GM18517 (cell line): ENCODE measurements at regions not wholly inside any gene's neighbourhood (a gene's known extent, or its start where the extent isn't known, plus 50 kb on each side); places are given as distances from the start of the nearest gene placed in this dataset.

Source experiments
- ATAC-seq: cut with Tn5 transposase; IDR thresholded peaks from one replicate; pipeline ENCODE4 v1.9.1; 2021; ENCODE audit warnings: mild to moderate bottlenecking, moderate library complexity; ENCODE audit not compliant: unreplicated experiment

- ATAC-seq: no peak
These were observed 516.1 kb downstream of the EFNA5 start for GRCh38 chr5:107154593-107154992.

GRCh38 chr5:107153283-107153682 lies 517.5 kb downstream of the EFNA5 start:
- ATAC-seq: no peak

DNA sequence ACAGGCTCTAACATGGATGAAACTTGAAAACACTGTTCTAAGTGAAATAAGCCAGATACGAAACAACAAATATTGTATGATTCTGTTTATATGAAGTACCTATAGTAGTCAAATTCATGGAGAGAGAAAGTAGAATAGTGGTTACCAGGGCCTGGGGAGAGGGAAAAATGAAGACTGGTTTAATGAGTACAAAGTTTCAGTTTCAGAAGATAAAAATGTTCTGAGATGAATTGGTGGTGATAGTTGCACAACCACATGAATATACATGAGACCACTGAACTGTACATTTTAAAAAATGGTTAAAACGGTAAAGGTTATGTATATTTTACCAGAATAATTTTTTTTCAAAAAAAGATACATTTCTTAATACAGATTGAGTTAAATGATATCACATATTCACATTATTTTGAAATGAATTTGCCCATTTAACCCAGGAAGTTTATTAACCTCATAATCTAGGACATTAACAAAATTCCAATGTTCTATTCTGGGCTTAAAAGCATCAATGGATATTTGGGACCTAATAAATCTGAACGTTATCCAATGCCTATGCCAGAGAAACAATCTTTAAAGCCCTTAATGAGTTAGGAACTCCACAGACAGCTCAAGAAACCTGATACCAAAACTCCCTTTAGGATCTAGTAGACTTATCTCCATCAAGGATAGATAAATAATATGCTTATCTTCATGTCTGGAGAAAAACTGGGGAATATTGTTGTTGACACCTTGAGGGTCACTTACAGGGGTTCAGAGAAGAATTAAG lies 521.3 kb downstream of the EFNA5 start:
- ATAC-seq: peak; percentile 92

- ATAC-seq: no peak
These were observed 523.1 kb downstream of the EFNA5 start for GRCh38 chr5:107147589-107147988.

- no peak for ATAC-seq
These were observed 523.8 kb downstream of the EFNA5 start for GRCh38 chr5:107146901-107147300.

DNA sequence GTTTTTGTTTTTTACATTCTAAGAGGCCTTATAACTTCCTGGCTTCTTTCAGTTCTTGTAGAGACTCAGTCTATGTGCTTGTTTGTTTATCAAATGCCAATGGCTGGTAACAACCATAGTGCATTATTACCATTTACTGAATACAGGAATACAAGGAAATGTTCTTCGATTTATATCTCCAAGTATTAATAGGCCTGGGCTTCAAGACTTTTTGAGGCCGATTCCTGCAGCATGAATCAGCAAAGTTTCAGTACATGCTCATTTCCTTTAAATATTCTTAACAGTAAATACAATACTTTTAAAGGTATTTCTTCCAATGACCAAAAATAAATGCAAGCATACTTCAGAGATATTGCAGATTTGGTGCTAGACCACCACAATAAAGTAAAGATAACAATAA lies 535.3 kb downstream of the EFNA5 start:
- ATAC-seq: no peak

DNA sequence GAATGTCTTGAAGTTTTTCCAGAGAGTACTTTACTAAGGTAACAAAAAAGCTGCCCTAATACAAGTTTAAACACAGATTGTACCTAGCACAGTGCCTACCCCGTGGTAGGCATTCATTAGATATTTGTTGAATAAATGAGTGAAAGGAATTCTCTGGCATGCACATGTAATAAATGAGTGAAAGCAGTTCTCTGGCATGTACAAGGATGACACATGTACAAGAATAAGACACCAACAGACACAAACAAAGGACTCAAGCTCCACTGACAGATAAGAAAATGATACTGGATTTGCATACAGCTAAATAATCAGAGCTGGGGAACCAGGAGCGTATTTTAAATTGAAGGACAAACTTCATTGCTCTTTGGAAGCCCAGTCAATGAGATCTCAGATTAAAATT lies 535.8 kb downstream of the EFNA5 start:
- no peak for ATAC-seq

- ATAC-seq: no peak
These were observed 541.7 kb downstream of the EFNA5 start for GRCh38 chr5:107129051-107129450.

- no peak for ATAC-seq
These were observed 542.9 kb downstream of the EFNA5 start for GRCh38 chr5:107127878-107128277.

DNA sequence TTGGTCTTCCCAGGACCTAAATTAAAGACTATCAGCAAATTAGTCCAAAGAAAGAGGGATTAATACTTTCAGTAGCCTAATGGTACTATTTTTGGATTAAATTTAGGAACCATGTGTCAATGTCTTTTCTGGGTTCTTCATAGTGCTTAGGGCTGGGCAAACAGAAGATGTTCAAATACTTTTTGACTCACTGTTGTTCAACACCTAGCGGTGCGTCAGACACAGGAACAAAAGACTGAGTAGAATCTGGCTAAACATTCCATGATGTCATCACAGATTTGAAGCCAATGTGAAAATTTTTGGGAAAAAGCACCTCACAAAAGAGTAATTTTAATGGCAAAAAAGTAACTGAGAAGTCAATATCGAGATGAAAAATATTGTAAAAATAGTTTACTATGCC lies 544.4 kb downstream of the EFNA5 start:
- ATAC-seq: no peak

- no peak for ATAC-seq
These were observed 546.4 kb downstream of the EFNA5 start for GRCh38 chr5:107124376-107124775.

DNA sequence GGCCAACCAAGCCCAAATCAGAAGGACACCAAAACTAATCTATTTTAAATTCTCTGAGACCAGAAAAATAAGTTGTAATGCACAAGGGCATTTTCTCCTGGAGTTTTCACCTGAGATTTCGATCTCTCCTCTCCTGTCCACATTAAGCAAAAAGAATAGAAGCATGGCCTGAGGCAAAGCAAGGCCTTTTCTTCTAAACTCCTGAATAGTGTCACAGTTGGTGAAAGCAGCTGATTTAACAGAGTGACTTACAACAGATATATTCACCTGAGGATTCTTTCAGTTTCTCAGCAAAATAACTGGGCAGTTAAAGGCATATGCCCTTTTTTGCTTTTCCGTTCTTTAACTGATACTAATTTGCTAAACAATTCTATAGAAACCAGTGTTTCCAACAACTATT lies 547.7 kb downstream of the EFNA5 start:
- no peak for ATAC-seq

DNA sequence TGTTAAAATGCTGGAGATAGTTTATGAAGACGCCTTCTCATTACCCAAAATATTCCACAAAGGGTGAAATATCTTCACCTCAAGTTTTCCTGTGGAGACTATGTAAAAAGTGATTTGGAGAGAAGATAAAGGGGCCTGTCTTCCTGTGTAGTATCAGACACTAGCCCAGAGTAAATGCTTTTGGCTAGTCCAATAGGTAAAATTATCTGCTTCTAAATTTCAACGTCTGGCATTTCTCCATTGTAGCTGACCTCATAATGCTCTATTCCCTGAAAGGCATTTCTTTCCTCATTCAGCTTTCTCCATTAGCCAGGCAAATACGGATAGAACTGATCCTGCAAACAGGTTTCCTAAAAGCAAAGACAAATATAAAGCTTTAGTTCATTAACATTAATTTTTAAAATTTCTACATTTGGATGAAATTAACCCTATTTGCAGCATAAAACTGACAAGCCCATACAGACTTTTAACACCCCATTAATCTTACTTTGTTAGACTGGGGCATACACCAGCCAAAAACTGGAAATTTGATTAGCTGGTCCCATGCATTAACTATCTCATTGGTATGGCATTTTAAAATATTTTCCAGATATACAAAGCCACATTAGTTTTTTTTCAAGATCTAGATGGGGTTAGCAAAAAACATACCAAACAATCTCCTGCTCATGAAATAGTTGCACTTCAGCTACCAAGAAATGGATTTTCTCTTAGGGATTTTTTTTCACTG lies 548.8 kb downstream of the EFNA5 start:
- ATAC-seq: no peak

DNA sequence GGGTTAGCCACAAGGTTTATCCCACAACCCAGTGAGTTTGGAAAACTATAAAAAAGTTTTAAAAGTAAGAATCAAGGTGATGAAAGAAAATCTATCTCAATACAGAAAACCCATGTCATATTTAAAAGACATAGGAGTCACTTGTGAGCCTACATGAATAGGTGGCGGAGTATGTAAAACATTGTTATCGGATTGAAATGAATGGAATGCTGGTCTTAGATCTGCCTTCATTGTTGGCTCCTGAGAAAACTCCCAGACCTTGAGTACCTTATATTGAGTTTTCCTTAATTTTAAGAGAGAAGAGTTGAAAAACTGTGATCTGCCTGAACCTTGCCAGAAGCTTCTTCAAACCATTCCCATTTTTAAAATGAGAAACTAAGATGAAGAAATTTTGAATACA lies 551.1 kb downstream of the EFNA5 start:
- ATAC-seq: no peak

DNA sequence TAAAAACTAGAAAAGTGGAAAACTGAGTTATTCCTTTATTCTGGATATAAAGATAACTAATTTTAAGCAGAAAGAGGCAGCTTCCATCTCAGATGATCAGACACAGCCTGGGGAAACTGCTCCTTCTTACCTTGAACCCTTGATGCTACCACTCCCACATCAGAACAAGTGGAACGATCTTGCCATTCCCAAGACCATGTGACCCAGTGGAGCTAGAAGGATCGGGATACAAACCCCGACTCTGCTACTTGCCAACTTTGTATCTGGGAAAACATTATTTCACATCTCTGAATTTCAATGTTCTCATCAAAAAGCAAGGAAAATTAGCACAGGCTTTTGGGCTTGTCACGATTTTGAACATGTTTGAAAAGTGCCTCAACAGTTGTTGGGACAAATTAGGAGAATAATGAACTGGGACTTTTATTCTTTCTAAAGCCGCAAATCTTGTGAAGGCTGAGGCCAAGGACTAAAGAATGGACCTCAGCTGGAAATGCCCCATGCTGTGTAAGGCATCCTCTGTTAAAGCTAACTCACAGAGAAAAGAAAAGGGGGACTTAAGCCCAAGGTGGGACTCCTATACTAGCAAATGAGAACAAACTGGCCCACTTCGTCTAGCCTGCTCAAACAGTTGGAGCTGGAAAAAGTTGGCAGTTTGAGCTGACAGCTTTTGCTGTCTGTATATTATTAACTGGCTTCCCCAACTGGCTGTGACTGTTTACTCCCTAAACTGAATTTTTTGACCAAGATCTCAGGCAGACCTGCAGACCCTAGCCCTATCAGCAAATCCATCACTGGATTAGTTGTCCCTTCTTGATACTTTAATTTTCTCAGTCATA lies 552.3 kb downstream of the EFNA5 start:
- ATAC-seq: no peak

DNA sequence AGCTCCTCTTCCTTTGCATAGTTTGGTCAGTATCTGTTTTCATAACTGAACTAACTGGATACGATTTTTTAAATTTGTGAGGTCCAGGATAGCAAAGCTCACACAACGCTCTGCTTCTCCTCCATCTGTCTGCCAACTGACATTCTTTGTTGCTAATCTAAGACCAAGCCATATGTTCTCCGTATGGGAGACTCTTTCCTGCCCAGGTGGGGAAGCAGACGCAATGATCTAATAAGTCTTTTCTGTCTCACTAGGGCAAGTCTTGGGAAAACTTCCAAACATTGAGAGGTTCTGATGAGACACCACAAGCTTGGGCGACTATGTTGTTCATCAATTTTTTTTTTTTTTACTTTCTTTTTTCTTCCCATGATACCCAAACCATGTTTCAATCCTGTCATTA lies 558.5 kb downstream of the EFNA5 start:
- ATAC-seq: no peak

DNA sequence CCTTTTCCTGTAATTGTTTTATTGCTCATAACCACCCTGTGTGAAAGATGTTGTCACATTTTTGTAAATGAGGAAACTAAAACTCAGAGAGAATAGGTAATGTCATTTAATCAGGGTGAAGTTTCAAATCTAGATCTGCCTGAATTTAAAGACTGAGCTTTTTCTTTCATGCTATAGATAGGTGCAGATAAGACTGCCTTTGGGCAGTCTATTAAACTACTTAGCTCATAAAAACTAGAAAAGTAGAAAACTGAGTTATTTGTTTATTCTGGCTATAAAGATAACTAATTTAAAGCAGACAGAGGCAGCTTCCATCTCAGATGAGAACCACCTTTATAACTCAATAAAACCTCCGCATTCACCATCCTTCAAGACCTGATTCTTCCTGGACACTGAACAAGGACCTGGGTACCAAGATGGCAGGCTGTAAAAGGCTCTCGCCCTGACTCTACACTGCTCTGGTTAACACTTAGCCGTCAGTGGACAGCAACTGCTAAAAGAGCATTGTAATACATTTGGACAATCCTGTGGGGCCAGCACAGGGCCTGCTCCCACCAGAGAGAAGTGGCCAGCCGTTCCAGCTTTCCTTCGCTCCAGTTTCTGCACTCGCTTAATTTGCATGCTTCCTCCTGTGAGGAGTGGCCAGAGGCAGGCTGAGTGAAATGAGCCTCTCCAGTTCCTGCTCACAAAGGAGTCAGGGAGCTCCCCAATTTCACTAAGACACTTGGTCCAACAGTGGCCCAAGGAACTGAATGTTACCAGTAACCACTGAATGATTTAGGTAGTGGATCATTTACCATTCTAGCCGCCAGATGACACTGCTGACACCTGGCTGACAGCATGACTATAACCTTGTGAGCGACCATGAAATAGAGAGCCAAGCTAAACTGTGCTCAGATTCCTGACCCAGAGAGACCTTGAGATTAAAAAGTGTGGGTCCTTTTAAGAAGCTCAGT lies 566.4 kb downstream of the EFNA5 start:
- ATAC-seq: peak; percentile 81

GRCh38 chr5:107103522-107103921 lies 567.2 kb downstream of the EFNA5 start:
- ATAC-seq: no peak

DNA sequence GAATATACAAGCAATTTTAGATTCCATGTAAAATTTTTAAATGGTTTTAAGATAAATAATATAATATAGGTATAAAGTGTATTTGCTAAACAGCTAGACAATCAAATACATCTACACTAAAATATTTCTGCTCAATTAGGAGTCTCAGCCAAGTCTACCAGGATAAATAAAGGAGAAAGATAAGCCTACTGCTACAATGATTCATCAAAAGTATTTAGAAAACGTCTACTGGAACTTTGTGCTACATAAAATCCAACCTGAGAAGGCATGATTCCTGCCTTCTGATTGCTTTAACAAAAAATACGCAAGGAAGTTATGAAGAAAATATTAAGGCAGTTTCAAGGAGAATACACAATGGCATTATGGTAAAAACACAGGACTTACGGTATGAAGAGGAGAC lies 570.6 kb downstream of the EFNA5 start:
- ATAC-seq: no peak

GRCh38 chr5:107099506-107099905 lies 571.2 kb downstream of the EFNA5 start:
- ATAC-seq: no peak

DNA sequence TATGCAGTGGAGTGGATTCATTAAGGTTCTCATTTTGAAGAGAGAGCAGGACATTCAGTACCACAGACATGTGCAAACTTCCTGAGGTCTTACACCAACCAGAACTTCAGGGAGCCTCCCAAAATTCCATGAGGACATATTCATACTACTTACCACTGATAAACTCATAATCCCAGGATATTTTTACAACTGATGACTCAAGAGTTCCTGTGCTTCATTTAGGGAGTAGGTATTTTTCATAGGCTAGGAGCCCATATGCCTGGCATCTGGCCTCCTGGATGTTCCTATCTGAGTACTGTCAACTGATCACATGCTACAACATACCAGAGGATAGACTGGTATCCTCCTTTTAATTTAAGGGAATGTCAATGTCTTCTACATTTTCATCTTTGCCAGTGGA lies 578.0 kb downstream of the EFNA5 start:
- no peak for ATAC-seq
